RWPE1 (cell line): ENCODE measurements at regions not wholly inside any gene's neighbourhood (a gene's known extent, or its start where the extent isn't known, plus 50 kb on each side); places are given as distances from the start of the nearest gene placed in this dataset.
"Not testable (repeated sequence)": the region's sequence is repeated elsewhere in the genome, so short reads cannot be mapped to it uniquely, and the experiment has no call there.

ENCODE experiments used
- CTCF ChIA-PET: fragments of 350-600 bp; sonication (Branson Sonifier 250); formaldehyde crosslinking; extraction: SDS; loops from one replicate; lab custom pipeline; 2021; lab: Yijun Ruan, JAX
- POLR2A ChIA-PET: fragments of 400-600 bp; formaldehyde crosslinking; extraction: SDS; loops from one replicate; lab custom pipeline; 2020; ENCODE audit warnings: antibody characterized with exemption; ENCODE audit not compliant: low non-redundant PET; lab: Yijun Ruan, JAX
- DNase-seq: peaks from one replicate; pipeline ENCODE4 v3.0.0; 2012; ENCODE audit warnings: low spot score
- H3K27ac ChIP-seq: fragments of 450-650 bp; 2 replicates; pipeline ENCODE4 v1.5.1; 2017
- CTCF ChIP-seq: fragments of 450-650 bp; conservative IDR thresholded peaks from 2 replicates; pipeline ENCODE4 v1.5.1; 2017; ENCODE audit warnings: low read depth, mild to moderate bottlenecking

- CTCF ChIA-PET, result no interaction called here
- POLR2A ChIA-PET, result no interaction called here
- no peak overlapping the region for H3K27ac ChIP-seq
- TF ChIP-seq CTCF, result no peak
- no peak for DNase-seq
Observed at GRCh38 chr15:62250978-62251377, 85.9 kb upstream of the C2CD4B start.

- ChIA-PET CTCF (no interaction called here), POLR2A (no interaction called here)
- DNase-seq, result no peak
Observed at GRCh38 chr15:62253294-62253693, 88.2 kb upstream of the C2CD4B start.

GRCh38 chr15:62254137-62254934 lies 89.3 kb upstream of the C2CD4B start:
- TF ChIP-seq CTCF, result peak; percentile 67
- ChIA-PET POLR2A (no interaction called here), CTCF (interaction anchor here (0.5 to 1.2 kb wide), 18 partner anchors 10 to 1056 kb away, joined by 3 to 13 read pairs (median 3); partner anchors contain the start of gene TLN2)
- H3K27ac ChIP-seq, result no peak overlapping the region
- peak; percentile 39 for DNase-seq

More at GRCh38 chr15:62253294-62253693, 88.2 kb upstream of the C2CD4B start:
- TF ChIP-seq CTCF, result no peak
- H3K27ac ChIP-seq, result no peak overlapping the region

DNA sequence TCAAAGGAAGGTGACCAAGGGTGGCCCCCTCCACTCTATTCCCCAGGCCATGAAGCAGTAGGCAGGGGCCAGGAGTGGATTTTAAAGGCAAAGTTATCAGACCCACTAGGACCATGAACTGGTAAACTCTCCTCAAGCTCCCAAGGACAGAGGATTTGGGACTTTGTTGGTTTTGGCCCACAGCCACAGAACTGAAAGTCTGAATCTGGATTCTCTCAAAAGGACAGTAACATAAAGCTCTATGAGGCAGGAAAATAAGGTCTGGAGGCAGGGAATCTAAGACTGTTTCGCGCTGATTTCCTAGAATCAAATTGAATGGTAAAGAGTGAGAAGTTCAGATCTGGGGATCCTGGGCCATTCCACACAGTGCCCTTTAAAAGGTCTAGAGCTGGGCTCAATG lies 91.3 kb upstream of the C2CD4B start:
- CTCF ChIA-PET, result interaction anchor here (0.7 kb wide), 1 partner anchor 1526 kb away, joined by 4 read pairs; no protein-coding TSS in a partner anchor
- DNase-seq, H3K27ac ChIP-seq, POLR2A ChIA-PET: not testable (repeated sequence)

GRCh38 chr15:62257996-62258521 lies 93.0 kb upstream of the C2CD4B start:
- no peak for DNase-seq
- ChIA-PET POLR2A (no interaction called here), CTCF (interaction anchor here (0.6 kb wide), 1 partner anchor 9 kb away, joined by 3 read pairs; no protein-coding TSS in a partner anchor)
- no peak overlapping the region for H3K27ac ChIP-seq
- TF ChIP-seq CTCF, result no peak

DNA sequence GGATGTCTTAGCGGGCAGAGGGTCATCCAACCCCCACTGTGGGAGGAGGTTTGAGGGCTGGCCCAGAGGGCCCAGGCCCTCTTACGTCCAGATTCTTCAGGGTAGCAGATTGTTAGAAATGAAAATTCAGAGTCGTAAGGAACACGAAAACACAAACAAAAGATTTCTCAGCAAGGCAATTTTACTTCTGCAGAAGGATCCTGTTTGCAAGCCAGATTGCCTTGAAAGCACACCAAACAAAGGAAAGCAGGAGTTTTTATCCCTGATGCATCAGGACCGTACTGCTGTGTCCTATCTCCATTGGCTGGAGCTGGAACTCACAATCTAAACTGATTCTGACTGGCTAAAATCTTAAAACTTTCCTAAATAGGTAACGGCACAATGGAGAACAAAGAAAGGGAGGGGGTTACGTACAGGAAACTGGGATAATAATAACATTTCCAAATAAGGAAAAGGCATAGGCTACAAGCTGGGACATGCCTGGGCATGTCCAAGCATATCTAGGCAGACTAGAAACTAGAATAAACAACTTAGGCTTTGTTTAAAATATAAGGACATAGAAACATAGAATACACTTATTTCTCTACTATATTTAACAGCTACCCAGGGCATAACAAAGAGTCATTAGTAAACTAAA lies 97.3 kb upstream of the C2CD4B start:
- POLR2A ChIA-PET, result no interaction called here
- no peak for DNase-seq

More for the DNA sequence above, 97.3 kb upstream of the C2CD4B start:
- CTCF ChIA-PET, result no interaction called here
- H3K27ac ChIP-seq, result no peak overlapping the region
- no peak for TF ChIP-seq CTCF
